ENCODE measurements at regions not wholly inside any gene's neighbourhood (a gene's known extent, or its start where the extent isn't known, plus 50 kb on each side); places are given as distances from the start of the nearest gene placed in this dataset.
"Not testable (repeated sequence)": the region's sequence is repeated elsewhere in the genome, so short reads cannot be mapped to it uniquely, and the experiment has no call there.

DNA sequence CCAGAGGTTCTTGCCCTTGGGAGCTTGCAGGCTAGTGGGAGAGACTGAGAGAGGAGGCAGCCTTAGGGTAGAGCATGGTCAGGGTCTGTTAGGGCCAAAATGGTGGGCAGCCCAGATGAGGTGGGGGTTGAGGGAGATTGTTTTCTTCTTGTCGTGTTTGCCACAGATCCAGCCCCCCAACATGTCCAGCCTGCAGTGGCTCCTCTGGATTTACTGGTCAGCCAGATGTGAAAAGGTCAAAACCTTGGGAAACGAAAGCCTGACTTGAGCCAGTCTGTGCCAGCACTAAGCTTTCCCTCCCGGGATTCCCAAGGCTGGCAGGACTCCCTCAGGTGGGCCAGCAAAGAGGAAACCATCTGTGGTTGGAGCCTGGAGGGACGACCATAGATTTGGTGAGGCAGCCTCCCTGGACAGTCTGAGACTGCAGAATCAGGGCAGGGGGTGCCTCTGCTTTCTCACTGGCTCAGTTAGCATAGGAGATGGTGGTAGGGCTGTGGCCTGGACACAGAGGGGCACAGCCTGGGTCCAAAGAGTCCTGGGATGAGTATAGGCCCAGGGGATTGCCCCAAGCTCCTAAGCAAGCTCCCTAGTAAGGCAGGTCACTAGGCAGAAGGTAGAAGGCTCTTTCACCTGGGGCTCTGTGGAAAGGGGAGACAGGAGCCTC lies 51.2 kb upstream of the PRR23C start:
- DNase-seq = no peak

DNA sequence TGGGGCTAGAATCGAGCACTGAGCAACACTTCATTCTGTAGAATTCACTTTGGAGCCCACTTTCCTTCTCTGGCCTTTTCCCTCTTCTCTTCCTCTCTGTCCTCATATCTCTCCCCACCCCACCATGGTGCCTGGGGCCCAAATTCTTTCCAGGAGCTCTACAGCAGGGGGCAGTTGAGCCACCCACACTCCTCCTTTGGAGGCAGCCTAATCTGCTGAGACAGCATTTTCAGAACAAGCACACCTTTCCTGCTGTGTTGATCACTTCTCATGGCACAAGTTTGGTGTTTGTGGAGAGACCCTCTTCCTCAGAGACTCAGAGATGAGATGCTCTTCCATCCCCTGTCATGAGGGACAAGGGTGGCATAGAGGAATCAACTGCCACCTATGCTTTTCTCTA lies 52.0 kb upstream of the PRR23C start:
- no peak for DNase-seq

DNA sequence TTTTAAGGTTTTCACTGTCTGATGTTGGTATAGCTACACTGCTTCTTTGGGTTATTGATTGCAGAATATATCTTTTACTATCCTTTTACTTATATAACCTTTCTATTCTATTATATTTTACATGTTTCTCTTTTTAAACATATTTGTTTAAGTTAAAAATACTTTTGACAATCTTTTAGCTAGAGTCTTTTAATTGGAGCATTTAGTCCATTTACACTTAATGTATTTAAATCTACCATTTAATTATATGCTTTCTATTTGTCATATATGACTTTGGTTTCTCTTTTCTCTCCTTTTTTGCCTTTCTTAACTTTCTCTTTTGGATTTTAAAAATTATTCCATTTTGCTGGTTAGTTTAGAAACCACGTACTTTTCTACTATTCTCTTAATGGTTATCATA lies 53.7 kb upstream of the PRR23C start:
- DNase-seq = no peak

DNA sequence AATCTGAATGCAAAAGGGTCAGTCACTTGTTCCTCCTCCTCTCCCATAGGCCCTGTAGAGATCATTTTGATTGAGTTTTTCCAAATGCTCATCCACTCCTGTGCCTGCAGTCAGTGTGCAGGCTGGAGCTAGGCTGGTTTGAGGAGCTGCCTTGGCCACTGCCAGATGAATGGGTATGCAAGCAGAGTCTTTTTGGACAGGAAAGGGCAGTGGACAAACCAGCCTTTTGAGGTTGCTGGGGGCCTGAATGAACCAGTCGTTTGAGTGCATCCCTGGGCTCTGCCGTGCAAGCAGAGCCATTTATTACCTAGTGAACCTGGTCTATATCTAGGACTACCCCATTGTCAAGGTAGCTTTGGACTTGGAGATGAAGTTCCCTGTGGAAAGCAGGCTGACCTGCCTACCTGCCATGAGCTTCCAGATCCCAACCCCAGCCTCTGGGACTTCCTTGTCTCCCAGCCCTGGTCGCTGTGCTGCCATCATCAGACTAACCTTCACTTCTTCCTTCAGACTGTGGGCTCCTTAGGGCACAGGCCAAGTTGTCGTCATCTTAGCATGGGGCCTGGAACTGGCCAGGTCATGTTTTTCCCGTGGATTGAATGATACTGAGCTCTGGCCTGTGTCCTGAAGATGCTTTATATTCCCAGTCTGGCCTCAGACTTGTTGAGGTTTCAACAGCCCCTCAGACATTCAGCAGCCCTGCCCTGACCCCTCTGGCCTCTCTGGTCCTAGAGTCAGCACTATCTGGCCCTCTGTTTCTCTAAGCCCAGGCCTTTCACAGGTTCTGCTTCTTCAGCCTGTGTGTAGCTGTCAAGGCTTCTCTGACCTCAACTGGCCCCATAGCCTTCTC lies 55.5 kb upstream of the PRR23C start:
- DNase-seq = no peak

DNA sequence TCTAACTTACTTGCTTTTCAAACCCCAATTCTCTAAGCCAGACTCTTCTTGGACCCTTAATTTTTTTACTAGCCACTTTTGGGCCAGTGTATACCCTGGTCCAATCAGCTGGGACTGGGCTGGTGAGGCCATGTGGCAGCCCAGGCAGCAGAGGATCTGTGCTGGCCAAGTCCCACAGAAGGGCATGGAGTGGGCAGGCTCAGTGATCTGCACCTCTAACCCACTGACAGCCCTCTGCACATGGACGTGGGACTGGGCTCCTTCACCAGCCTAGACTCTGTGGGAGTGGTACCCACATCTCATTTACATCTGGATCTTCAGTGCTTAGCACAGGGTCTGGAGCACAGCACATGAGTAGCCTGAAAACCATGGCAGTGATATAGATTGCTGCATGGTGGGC lies 56.1 kb upstream of the PRR23C start:
- DNase-seq = no peak

DNA sequence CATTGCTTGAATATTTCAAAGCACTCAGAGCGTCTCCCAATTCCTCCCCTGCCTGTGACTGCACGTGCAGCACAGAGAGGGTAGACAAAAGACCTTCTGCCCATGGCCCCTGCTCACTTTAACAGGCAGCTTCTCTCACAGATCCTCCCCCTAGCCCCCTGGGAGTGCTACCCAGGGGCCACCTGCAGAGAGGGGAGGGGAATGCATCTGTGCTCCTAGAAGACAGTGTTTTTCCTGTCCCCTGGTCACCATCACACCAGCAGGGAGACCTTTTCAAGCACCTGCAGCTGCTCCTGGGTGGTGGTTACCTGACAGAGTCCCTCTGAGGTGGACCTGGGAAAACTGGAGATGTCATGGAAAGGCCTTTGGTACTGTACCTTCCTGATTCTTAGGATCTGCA lies 56.7 kb upstream of the PRR23C start:
- DNase-seq = no peak

DNA sequence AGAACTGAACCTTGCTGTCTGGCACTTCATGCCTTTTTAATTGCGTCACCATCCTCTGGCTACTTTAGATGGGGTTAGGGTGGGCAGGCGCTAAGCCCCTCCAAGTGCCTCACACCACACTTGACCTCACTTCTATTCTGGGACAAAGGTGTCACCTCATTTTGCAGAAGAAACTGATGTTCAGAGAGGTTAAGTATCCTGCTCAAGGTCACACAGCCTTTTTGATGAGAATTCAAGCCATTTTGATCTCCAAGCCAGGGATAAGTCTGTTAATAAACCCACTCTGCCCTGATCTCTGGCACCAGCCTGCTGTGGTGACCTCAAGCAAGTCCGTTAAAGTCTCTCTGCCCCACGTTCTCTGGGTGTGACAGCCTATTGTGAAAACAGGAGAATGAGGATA lies 58.8 kb upstream of the PRR23C start:
- no peak for DNase-seq

DNA sequence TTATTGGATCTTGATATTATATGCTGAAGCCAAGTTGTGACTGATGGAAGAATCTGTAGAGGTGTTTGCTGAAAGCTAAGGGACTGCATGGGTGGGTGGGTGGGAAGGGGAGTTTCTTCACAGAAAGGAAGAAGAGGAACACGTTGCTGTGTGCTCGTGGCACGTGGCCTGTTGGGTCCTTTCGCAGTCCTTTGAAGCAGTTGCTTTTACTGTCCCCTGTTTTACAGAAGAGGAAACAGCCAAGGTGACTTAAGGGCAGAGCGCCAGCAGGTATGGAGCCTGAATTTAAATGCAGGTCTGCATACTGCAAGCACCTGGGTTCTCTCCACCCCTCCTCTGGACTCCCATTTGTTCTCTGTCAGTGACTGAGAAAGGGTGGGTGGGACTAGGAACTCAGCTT lies 59.4 kb upstream of the PRR23C start:
- no peak for DNase-seq

DNA sequence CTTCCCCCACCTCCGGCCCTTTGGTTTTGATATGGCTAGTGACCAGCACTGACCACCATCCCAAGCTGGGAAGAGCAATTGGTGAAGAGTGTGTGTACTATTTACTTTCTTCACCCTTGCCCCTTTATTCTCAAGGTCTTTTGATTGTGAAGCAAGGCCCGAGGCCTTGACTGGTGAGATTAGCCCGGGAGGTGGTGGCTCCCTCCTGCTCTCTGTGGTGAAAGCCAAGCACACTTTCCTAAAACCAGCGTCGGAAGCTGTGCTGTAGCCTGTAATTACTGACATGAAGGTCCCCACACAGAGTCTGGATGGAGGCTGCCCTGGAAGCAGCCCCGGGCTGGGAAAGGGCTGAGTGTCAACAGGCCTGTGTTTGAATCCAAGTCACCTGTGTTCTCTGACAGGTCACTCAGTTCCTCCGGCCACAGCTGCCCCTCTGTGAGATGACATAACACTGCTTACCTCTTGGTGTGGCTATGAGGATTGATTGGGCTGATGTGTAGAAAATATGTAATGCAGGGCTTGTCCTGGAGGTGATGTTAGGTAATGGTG lies 60.5 kb upstream of the PRR23C start:
- no peak for DNase-seq

DNA sequence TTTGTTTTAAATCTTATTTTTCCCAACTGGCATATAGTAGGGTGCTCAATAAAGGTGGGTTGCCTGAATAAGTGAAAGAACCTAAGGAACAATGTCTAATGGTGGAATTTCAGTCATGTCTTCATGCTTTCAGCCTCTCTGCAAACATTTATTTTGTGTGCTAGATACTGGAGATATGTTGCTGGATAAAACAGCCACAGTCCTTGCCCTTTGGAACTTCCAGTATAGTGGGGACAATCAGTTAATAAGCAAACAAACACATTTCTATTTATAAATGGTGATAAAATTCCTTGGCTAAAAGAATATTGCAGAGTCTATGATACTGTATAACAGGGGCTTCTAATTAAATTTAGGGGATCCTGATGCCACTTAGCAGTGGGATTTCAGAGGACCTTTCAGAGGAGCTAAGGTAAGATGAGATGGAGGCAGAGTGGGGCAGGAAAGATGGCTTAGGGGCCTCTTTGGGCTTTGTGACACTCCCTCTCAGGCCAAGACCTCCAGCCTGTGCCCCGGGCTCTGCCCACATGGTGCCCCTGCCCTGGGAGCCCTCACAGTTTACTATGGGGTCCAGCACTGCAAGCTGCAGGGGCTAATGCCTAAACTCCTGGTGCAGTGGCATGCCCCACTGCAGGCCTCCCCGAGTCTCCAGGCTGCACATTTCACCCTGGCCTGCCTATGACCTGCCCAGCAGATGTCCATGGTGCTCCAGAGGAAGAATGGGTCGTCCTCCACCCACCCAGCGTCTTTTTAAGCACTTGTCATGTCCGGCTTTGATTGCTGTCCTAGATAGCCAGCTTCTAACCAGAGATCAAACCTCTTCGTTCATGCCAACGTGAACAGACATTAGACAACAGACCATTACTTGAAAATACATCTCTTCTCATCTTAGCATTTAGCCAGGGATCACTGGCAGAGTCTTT lies 61.6 kb upstream of the PRR23C start:
- no peak for DNase-seq

DNA sequence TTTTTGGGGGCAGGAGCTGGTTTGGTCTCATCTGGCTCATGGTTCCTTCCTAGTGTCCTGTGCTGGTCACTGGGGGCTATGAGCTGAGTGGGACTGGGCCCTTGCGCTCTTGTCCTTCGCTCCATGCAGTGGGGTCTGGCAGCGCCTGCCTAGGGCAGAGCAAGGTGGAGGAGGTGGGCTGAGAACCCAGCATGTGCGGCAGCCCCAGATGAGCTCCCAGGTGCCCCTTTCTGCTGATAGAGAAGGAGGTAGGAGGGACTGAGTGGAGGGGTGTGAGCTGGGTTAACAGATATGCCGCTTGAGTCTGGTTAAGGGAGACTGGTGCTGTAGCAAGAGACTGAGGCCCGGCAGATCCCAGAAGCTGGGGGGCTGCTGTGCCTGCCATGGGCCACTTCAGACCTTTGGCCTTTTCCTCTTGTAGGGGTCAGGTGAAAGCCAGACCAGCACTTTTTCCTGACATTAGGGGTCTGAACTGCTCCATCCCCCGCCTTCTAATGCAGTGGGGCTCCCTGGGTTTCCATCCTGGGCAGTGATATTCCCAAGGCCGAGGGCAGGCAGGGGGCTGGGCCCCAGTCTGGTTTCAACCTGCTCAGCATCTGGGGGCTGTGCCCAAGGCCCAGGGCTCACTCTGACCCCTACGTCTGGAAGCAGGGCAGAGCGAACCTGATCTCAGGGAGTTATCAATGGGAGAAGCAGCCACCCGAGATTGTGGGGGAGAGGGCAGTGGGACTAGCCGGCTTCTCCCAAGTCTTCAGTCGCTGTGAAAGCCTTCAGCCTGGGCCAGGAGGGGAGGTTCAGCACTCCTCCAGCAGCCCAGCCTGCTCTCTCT lies 62.9 kb upstream of the PRR23C start:
- DNase-seq = no peak

DNA sequence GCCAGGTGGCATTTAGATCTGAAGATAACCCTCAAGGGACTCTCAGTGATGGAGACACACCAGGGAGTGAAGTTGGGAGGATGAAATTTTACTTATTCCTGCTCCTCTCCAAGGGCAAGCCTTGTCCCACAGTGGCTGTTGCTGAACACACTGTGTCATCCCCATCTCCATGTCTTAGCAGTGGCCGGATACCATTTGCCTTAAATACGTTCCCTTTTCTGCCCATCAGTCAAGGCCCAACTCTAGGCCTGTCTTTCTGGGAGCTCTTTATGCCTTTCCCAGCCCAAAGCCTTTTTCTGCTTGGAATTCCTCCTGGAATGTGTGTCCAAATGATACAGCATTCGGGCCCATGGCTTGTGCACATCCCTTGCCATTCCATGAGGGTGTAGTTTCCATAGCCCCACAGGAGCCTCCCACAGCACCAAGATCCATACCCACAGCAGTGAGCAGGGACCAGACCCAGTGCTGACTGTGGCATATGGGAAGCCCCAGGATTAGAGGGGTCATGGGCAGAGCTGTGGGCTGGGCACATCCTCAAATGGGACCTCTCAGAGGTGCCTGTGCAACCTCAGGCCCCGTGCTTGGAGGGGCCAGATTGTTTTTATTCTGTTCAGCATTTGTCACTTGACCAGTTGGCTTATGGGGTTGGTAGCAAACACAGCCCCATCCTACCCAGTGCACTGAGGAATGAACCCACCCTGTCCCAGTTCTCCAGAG lies 63.7 kb upstream of the PRR23C start:
- no peak for DNase-seq

DNA sequence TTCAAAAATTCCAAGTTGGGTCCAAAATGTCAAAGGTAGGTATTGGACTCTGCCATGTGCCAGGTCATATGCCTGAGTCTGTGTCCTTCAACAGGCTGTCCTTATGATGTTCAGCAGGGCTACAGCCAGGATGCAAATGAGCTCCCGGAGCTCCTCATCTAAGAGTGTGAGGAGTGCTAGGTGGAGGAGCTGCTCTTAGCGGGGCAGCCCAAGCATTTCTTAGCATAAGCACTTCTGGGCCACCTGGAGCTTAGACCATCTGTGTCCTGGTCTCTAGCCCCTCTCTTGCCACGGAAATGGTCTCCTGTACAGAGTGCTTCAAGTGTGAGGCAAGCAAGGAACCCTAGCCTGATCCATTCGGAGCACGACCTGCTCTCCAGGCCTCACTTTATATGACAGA lies 64.6 kb upstream of the PRR23C start:
- DNase-seq = no peak

DNA sequence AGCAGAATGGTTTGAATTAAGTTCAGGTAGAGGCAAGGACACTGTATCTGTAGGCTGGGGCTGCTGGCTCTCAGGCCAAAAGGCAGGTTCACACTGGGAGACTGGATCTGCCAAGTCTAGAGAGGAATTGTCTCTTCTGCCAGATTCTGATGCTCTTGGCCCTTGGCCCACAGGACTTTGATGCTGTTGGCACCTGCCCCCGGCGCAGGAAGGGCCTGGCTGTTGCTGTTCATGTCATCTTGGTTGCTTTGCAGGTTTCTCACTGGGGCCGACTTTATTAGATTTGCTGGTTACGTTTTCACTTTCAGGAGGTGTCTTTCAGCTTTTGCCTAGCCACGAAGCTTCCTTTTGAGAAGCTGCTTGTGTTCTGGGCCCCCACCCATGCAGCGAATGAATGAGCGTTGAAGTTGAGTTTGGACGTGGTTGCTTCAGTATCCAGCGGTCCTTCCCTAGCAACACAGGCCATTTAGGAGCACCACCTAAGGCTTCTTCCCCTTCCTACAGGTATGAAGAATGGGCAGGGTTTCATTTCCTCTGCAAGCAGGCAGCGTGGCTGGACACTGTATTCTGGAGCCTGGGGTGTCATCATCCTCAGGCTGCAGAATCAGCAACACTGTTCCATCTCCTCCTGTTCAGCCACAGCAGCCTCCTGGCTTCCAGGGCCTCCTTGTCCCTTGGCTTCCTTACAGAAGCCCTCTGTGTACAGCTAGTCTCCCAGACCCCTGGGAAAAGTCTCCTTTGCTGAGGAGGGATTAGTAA lies 65.6 kb upstream of the PRR23C start:
- no peak for DNase-seq

DNA sequence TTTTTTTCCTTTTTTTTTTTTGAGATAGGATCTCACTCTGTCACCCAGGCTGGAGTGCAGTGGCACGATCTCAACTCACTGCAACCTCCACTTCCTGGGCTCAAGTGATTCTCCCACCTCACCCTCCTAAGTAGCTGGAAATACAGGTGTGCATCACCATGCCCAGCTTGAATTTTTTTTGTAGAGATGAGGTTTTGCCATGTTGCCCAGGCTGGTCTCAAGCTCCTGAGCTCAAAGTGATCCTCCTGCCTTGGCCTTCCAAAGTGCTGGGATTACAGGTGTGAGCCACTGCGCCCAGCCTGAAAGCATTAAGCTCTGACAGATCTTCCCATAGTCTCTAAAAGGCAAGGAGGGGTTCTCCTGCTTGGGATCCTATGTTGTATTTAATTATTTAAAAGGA lies 66.2 kb upstream of the PRR23C start:
- DNase-seq = not testable (repeated sequence)

DNA sequence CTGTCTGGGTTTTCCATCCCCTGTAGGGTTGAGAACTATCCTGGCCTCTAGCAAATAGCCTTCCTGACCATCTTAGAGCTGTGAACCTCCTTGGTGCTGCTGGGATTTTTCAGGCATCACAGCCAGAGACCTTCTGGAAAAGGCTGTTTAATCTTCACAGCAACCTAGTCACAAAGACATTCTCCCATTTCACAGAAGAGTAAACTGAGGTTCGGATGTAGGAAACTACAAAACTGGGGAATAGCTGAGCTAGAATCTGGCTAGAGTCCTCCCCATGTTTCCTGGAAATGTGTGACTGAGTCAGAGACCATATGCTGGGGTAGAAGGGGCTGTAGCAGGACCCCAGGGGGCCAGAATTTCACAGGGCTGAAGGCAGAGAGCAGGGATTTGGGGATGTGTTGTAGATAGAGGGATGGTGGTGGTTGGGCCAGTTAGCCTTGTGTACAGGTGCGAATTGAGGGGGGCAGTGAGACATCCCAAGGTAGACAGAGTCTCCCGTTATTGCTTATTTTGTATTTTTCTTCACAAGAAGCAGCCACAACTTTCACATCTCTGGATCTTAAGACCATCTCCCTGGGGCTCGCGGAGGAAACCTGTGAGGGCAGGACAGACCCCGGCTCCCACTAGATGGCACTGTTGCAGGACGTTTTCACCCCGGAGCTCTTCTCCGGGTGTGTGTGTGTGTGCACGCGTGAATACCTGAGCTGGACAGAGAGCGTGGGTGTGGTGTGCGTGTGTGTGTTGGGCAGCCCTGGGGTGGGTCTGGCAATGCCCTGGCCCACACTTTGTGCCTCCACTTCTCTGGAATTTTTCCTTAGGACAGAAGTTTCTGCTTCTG lies 66.9 kb upstream of the PRR23C start:
- peak in 1 of 2 donors; percentile 61 for DNase-seq

DNA sequence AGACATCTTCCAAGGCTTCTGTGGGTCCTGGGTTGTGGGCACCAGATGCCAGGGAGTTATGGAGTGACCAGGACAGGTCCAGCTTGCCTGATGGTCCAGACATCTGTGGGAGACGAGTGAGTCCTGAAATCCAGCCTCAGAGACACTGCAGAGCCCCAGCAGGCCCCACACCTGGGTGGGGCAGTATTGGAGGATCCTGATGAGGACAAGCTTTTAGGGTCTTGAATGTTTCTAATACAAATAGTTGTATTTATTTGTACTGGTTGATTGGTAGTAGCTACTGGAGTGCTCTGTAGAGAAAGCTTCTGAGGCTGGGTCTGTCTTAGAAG lies 67.5 kb upstream of the PRR23C start:
- no peak for DNase-seq

DNA sequence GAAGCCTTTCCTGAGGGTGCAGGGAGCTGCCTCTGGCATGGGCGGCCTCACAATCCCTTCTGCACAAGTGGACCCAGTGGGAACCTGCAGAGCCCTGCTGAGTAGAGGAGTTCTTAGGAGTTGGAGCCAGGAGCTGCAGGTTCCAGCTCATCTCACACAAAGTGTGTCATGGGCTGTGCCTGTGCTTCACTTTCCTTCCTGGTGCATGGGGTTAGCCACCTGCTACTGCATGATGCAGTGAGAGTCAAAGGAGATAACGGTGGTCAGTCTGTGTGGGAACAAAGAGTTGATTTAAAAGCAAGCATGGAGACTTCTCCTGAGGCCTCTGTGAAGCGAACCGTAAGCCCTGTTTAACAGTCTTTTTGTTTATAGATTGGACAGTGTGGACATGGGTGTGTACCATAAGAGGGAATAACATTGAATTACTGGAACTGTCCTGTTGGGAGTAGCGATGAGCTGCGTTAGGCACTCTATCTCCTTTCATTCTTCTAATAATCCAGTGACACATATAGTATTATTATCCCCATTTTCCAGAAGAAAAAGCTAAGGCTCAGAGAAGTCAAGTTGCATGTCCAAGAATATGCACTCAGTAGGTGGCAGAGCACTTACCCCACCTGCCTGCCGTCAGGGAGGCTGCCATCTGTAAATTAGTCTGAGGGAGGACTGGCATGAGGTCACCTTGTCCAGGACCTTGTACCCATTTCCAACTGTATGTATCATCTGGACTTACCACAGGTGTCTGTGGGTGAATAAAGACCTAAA lies 68.7 kb upstream of the PRR23C start:
- DNase-seq = no peak

DNA sequence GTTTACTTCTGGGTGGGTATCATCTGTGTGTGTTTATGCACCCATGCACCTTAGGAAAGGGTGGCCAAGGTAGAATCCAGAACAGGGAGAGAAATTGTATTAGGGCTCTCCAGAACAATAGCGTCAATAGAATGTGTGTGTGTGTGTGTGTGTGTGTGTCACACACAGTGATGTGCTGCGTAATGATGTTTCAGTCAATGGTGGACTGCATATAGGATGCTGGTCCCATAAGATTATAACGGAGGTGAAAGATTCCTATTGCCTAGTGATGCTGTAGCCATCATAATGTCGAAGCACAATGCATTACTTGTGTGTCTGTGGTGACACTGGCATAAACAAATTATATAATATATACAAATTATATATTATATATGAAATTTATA lies 69.3 kb upstream of the PRR23C start:
- no peak for DNase-seq
